K562 (cell line): ENCODE measurements at regions not wholly inside any gene's neighbourhood (a gene's known extent, or its start where the extent isn't known, plus 50 kb on each side); places are given as distances from the start of the nearest gene placed in this dataset.

Source experiments
- ATAC-seq: fragments of 200-7000 bp; cut with Tn5 transposase; 3 replicates; pipeline ENCODE4 v1.9.1; 2020; ENCODE audit warnings: moderate library complexity
- BruUV-seq: library from RNA; stranded (reverse); fragments of 400-500 nt; replicated peaks from 2 replicates; lab custom pipeline; 2021; lab: Mats Ljungman, UMichigan
- CTCF ChIA-PET: fragments of 300-600 bp; formaldehyde crosslinking; extraction: SDS; loops from one replicate; lab custom pipeline; 2021; ENCODE audit warnings: low intra/inter-chr PET ratio; lab: Yijun Ruan, JAX
- POLR2A ChIA-PET: fragments of 300-600, 350-650 bp; sonication (Branson Sonifier 250); formaldehyde crosslinking; extraction: SDS; loops from one replicate; lab custom pipeline; 2021; ENCODE audit warnings: antibody characterized with exemption, inconsistent platforms; lab: Yijun Ruan, JAX
- DNase-seq, 4 experiments: peaks; one replicate each; pipeline versions ENCODE4 v3.0.0 to v3.0.0-alpha.2; 2011 to 2018; ENCODE audit warnings: low spot score in 3 of 4, mixed read lengths in 3 of 4; ENCODE audit errors: extremely low read depth in 1 of 4
- FAIRE-seq: peaks from 2 replicates; lab custom pipeline; 2011; peaks lifted over from hg19 to GRCh38; lab: Jason Lieb, UNC
- H2AFZ ChIP-seq: 2 replicates; pipeline ENCODE4 v1.6.0; 2011; ENCODE audit warnings: low read depth, low read length, control low read depth, inconsistent platforms
- H3K27ac ChIP-seq: fragments of 200-600 bp; 3 replicates; pipeline ENCODE4 v1.8.0; 2011; ENCODE audit warnings: low read depth, mild to moderate bottlenecking, control low read depth, inconsistent platforms, low read length, moderate library complexity, mixed read lengths; ENCODE audit errors: extremely low read depth
- H3K27me3 ChIP-seq, 2 experiments: fragments of 300-600 bp in 1 of 2; 2 replicates in 1 of 2; 3 replicates in 1 of 2; pipeline versions ENCODE4 v1.6.0 to v1.8.0; 2011; ENCODE audit warnings: inconsistent platforms in 2 of 2, low read length in 2 of 2, mild to moderate bottlenecking in 1 of 2, mixed read lengths in 1 of 2, moderate library complexity in 1 of 2; ENCODE audit not compliant: control insufficient read depth in 2 of 2, insufficient read depth in 2 of 2
- H3K36me3 ChIP-seq: fragments of 300-600 bp; 3 replicates; pipeline ENCODE4 v1.8.0; 2011; ENCODE audit warnings: mild to moderate bottlenecking, low read length, inconsistent platforms; ENCODE audit not compliant: control insufficient read depth, insufficient read depth
- H3K4me1 ChIP-seq, 2 experiments: fragments of 200-600 bp in 1 of 2; replicated peaks in 1 of 2; 2 replicates in 1 of 2; 3 replicates in 1 of 2; pipeline versions ENCODE4 v1.5.1 to v1.8.0; 2011; ENCODE audit warnings: inconsistent platforms in 2 of 2, low read length in 2 of 2, mild to moderate bottlenecking in 1 of 2, mixed read lengths in 1 of 2, moderate library complexity in 1 of 2; ENCODE audit not compliant: control insufficient read depth in 2 of 2, insufficient read depth in 2 of 2
- H3K4me2 ChIP-seq: 2 replicates; pipeline ENCODE4 v1.6.1; 2011; ENCODE audit warnings: low read length, control low read depth, inconsistent platforms, mixed read lengths; ENCODE audit not compliant: insufficient read depth
- H3K4me3 ChIP-seq: fragments of 200-600 bp; sonication (generic), shearing (Covaris generic); 2 replicates; pipeline ENCODE4 v1.5.1; 2016; ENCODE audit warnings: control low read depth, inconsistent platforms
- H3K79me2 ChIP-seq: fragments of 200-600 bp; 3 replicates; pipeline ENCODE4 v1.8.0; 2011; ENCODE audit warnings: low read length, inconsistent platforms; ENCODE audit not compliant: control insufficient read depth, insufficient read depth
- H3K9ac ChIP-seq, 2 experiments: 2 replicates each; pipeline versions ENCODE4 v1.6.0 to v1.6.1; 2011; ENCODE audit warnings: low read depth in 2 of 2, low read length in 2 of 2, control low read depth in 1 of 2, inconsistent platforms in 1 of 2, mild to moderate bottlenecking in 1 of 2, mixed read lengths in 1 of 2; ENCODE audit not compliant: insufficient read depth in 1 of 2
- H3K9me1 ChIP-seq: one replicate; pipeline ENCODE4 v1.6.0; 2011; ENCODE audit warnings: inconsistent platforms, mild to moderate bottlenecking, low read length, moderate library complexity; ENCODE audit not compliant: control insufficient read depth, insufficient read depth
- H3K9me3 ChIP-seq: replicated peaks from 2 replicates; pipeline ENCODE4 v1.5.1; 2011; ENCODE audit warnings: low read depth, low read length, inconsistent platforms; ENCODE audit not compliant: control insufficient read depth, insufficient read depth
- H4K20me1 ChIP-seq: replicated peaks from 2 replicates; pipeline ENCODE4 v1.6.1; 2011; ENCODE audit warnings: low read length, inconsistent platforms, mixed read lengths; ENCODE audit not compliant: control insufficient read depth, insufficient read depth
- FOSL1 ChIP-seq: fragments of 200-800 bp; sonication (Bioruptor generic); conservative IDR thresholded peaks from 2 replicates; pipeline ENCODE4 v1.6.1; 2016; ENCODE audit warnings: missing genetic modification characterization, missing compliant biosample characterization
- NR1H2 ChIP-seq: sonication (generic); formaldehyde crosslinking; IDR thresholded peaks from 2 replicates; pipeline ENCODE4 v1.4.0; 2020; ENCODE audit warnings: mild to moderate bottlenecking, missing genetic modification reagents
- ZKSCAN8 ChIP-seq: fragments of 200-800 bp; sonication (Bioruptor generic); IDR thresholded peaks from 2 replicates; pipeline ENCODE4 v1.6.1; 2016; ENCODE audit warnings: missing genetic modification characterization, missing compliant biosample characterization
- ZNF639 ChIP-seq, 2 experiments: fragments of 200-800 bp in 1 of 2; sonication (Bioruptor generic) in 1 of 2; sonication (generic) in 1 of 2; formaldehyde crosslinking in 1 of 2; IDR thresholded peaks in 1 of 2; conservative IDR thresholded peaks in 1 of 2; 2 replicates each; pipeline versions ENCODE4 v1.5.0 to v1.6.1; 2016 to 2020; ENCODE audit warnings: missing compliant biosample characterization in 1 of 2, missing genetic modification characterization in 1 of 2, missing genetic modification reagents in 1 of 2
- WGBS: fragments of 100-300 bp; shearing (Covaris generic); methylation state at CpG from one replicate; pipeline ENCODE4 v1.1.6; 2016; ENCODE audit warnings: low coverage, mixed read lengths; ENCODE audit not compliant: insufficient coverage; ENCODE audit errors: missing lambda C conversion rate; 5-methylcytosine and 5-hydroxymethylcytosine counted together
- in situ Hi-C: fragments of 300-500 bp; cut with MboI; formaldehyde crosslinking; loops from 4 replicates; pipeline ENCODE4 v1.15.0; 2018; ENCODE audit warnings: inconsistent platforms, mixed read lengths
- intact Hi-C: fragments of 100-400 bp; cut with micrococcal nuclease; formaldehyde crosslinking; loops from 2 replicates; pipeline ENCODE4 v1.14.2; 2022

- no peak overlapping the region for H3K4me3 ChIP-seq
- TF ChIP-seq ZKSCAN8 (CRISPR knock-in tag), result peak; percentile 41; the same call in 1 of the 2 replicates
- TF ChIP-seq ZNF639 (CRISPR knock-in tag; conservative IDR thresholded peaks at IDR 0.05 in 1 of 2, IDR thresholded peaks at IDR 0.05 in 1 of 2), result no peak
- TF ChIP-seq FOSL1 (tag), result peak; percentile 33; the same call in 1 of the 2 replicates
- TF ChIP-seq NR1H2 (CRISPR knock-in tag), result no peak
- TF ChIP-seq, all 486 proteins: peak for 2
- H3K9me1 ChIP-seq, result no peaks in the 10 kb centered on the region
- H3K4me2 ChIP-seq, result no peak overlapping the region
- FAIRE-seq, result no peak
- no peaks in the 10 kb centered on the region for H4K20me1 ChIP-seq
- no peak overlapping the region for H2AFZ ChIP-seq
- WGBS, result 45% methylated on average over 11 of the region's 11 CpGs
- in situ Hi-C loops, result no loop called here
- no peaks in the 10 kb centered on the region for H3K79me2 ChIP-seq
- ATAC-seq, result no peak
- H3K36me3 ChIP-seq, result no peaks in the 10 kb centered on the region
- H3K9ac ChIP-seq, result no peak overlapping the region
- no peak for DNase-seq
- BruUV-seq, result no TSS peak
- H3K9me3 ChIP-seq, result no peaks in the 10 kb centered on the region
- ChIA-PET POLR2A (no interaction called here), CTCF (no interaction called here)
- intact Hi-C loops, result no loop called here
- H3K27me3 ChIP-seq, result peaks cover 0 to 8% of the 10 kb centered on the region in 2 experiments; a peak in 2 of 5 replicates
- no peaks in the 10 kb centered on the region; a peak in 1 of 5 replicates for H3K4me1 ChIP-seq
- H3K27ac ChIP-seq, result no peak overlapping the region
These were observed 423.4 kb downstream of the CD83 start for GRCh38 chr6:14540810-14541540.
